ENCODE measurements at regions not wholly inside any gene's neighbourhood (a gene's known extent, or its start where the extent isn't known, plus 50 kb on each side); places are given as distances from the start of the nearest gene placed in this dataset.
A peak's percentile ranks its signal among the peaks of the same experiment; 100 is the strongest.

- FAIRE-seq, result no peak
- no peak for TF ChIP-seq POLR2A (IDR thresholded peaks at IDR 0.05; ENCODE audit: low read depth, low read length)
- DNase-seq (ENCODE audit: insufficient read length, low spot score), result no peak
Measured at GRCh38 chr1:81499487-81499886, 301.2 kb upstream of the ADGRL2 start.

- DNase-seq (ENCODE audit: insufficient read length, low spot score) (no peak), FAIRE-seq (no peak)
- TF ChIP-seq POLR2A (IDR thresholded peaks at IDR 0.05; ENCODE audit: low read depth, low read length), result no peak
Measured at GRCh38 chr1:81498471-81499462, 302.0 kb upstream of the ADGRL2 start.

- no peak for TF ChIP-seq POLR2A (IDR thresholded peaks at IDR 0.05; ENCODE audit: low read depth, low read length)
- no peak for DNase-seq (ENCODE audit: insufficient read length, low spot score)
- FAIRE-seq, result no peak
Measured at GRCh38 chr1:81496349-81496748, 304.4 kb upstream of the ADGRL2 start.

GRCh38 chr1:81493102-81493869, 307.4 kb upstream of the ADGRL2 start:
- FAIRE-seq, result no peak
- DNase-seq (ENCODE audit: insufficient read length, low spot score), result no peak
- no peak for TF ChIP-seq POLR2A (IDR thresholded peaks at IDR 0.05; ENCODE audit: low read depth, low read length)

- no peak for TF ChIP-seq POLR2A (IDR thresholded peaks at IDR 0.05; ENCODE audit: low read depth, low read length)
- no peak for FAIRE-seq
- no peak for DNase-seq (ENCODE audit: insufficient read length, low spot score)
Measured at GRCh38 chr1:81492628-81493027, 308.1 kb upstream of the ADGRL2 start.

GRCh38 chr1:81490614-81491013, 310.1 kb upstream of the ADGRL2 start:
- no peak for TF ChIP-seq POLR2A (IDR thresholded peaks at IDR 0.05; ENCODE audit: low read depth, low read length)
- FAIRE-seq, result no peak
- DNase-seq (ENCODE audit: insufficient read length, low spot score), result no peak

- TF ChIP-seq POLR2A (IDR thresholded peaks at IDR 0.05; ENCODE audit: low read depth, low read length), result no peak
- DNase-seq (ENCODE audit: insufficient read length, low spot score) (no peak), FAIRE-seq (no peak)
Measured at GRCh38 chr1:81489372-81489934, 311.3 kb upstream of the ADGRL2 start.

- TF ChIP-seq POLR2A (IDR thresholded peaks at IDR 0.05; ENCODE audit: low read depth, low read length), result no peak
- FAIRE-seq (no peak), DNase-seq (ENCODE audit: insufficient read length, low spot score) (no peak)
Measured at GRCh38 chr1:81484284-81484683, 316.4 kb upstream of the ADGRL2 start.

GRCh38 chr1:81478219-81478618, 322.5 kb upstream of the ADGRL2 start:
- no peak for FAIRE-seq
- DNase-seq (ENCODE audit: insufficient read length, low spot score), result no peak
- TF ChIP-seq POLR2A (IDR thresholded peaks at IDR 0.05; ENCODE audit: low read depth, low read length), result no peak

- FAIRE-seq, result peak; percentile 36
- DNase-seq (ENCODE audit: insufficient read length, low spot score), result peak; percentile 5
- no peak for TF ChIP-seq POLR2A (IDR thresholded peaks at IDR 0.05; ENCODE audit: low read depth, low read length)
Measured at GRCh38 chr1:81477710-81478109, 323.0 kb upstream of the ADGRL2 start.

GRCh38 chr1:81472387-81472786, 328.3 kb upstream of the ADGRL2 start:
- FAIRE-seq (no peak), DNase-seq (ENCODE audit: insufficient read length, low spot score) (no peak)
- TF ChIP-seq POLR2A (IDR thresholded peaks at IDR 0.05; ENCODE audit: low read depth, low read length), result no peak

GRCh38 chr1:81471255-81471654, 329.5 kb upstream of the ADGRL2 start:
- no peak for DNase-seq (ENCODE audit: insufficient read length, low spot score)
- FAIRE-seq, result no peak
- no peak for TF ChIP-seq POLR2A (IDR thresholded peaks at IDR 0.05; ENCODE audit: low read depth, low read length)

GRCh38 chr1:81470275-81470674, 330.5 kb upstream of the ADGRL2 start:
- no peak for FAIRE-seq
- TF ChIP-seq POLR2A (IDR thresholded peaks at IDR 0.05; ENCODE audit: low read depth, low read length), result no peak
- no peak for DNase-seq (ENCODE audit: insufficient read length, low spot score)

- DNase-seq (ENCODE audit: insufficient read length, low spot score) (no peak), FAIRE-seq (no peak)
- TF ChIP-seq POLR2A (IDR thresholded peaks at IDR 0.05; ENCODE audit: low read depth, low read length), result no peak
Measured at GRCh38 chr1:81467383-81467782, 333.4 kb upstream of the ADGRL2 start.
